SK-N-SH (cell line): ENCODE measurements at regions not wholly inside any gene's neighbourhood (a gene's known extent, or its start where the extent isn't known, plus 50 kb on each side); places are given as distances from the start of the nearest gene placed in this dataset.

ENCODE experiments used
- CTCF ChIA-PET: fragments of 300-600, 350-600 bp; formaldehyde crosslinking; extraction: SDS; loops from one replicate; lab custom pipeline; 2021; lab: Yijun Ruan, JAX
- POLR2A ChIA-PET: fragments of 350-600 bp; sonication (Branson Sonifier 250); formaldehyde crosslinking; extraction: SDS; loops from one replicate; lab custom pipeline; 2020; ENCODE audit warnings: antibody characterized with exemption, inconsistent platforms; lab: Yijun Ruan, JAX
- DNase-seq: peaks from one replicate; pipeline ENCODE4 v3.0.0; 2012
- H2AFZ ChIP-seq: fragments of 200-600 bp; sonication (generic); 2 replicates; pipeline ENCODE4 v1.8.1; 2016; ENCODE audit warnings: antibody characterized with exemption, mild to moderate bottlenecking, low read depth
- H3F3A ChIP-seq: fragments of 200-600 bp; sonication (generic); replicated peaks from 2 replicates; pipeline ENCODE3; 2016; ENCODE audit warnings: antibody characterized with exemption, mild to moderate bottlenecking; ENCODE audit not compliant: insufficient read depth
- H3K27ac ChIP-seq, 2 experiments: fragments of 200-500 bp in 1 of 2; fragments of 200-600 bp in 1 of 2; sonication (Bioruptor generic) in 1 of 2; sonication (generic), shearing (Covaris generic) in 1 of 2; 2 replicates each; pipeline versions ENCODE4 v1.5.1 to v1.6.1; 2014 to 2016; ENCODE audit warnings: low read depth in 2 of 2, inconsistent platforms in 1 of 2, low read length in 1 of 2, mild to moderate bottlenecking in 1 of 2, mixed read lengths in 1 of 2
- H3K27me3 ChIP-seq: fragments of 200-600 bp; sonication (generic), shearing (Covaris generic); 2 replicates; pipeline ENCODE4 v1.6.1; 2016; ENCODE audit warnings: mixed run types; ENCODE audit not compliant: insufficient read depth
- H3K36me3 ChIP-seq, 2 experiments: fragments of 200-500 bp in 1 of 2; fragments of 200-600 bp in 1 of 2; sonication (Bioruptor generic) in 1 of 2; sonication (generic) in 1 of 2; replicated peaks in 1 of 2; 2 replicates each; pipeline versions ENCODE3 to v1.5.1; 2014 to 2016; ENCODE audit warnings: low read length in 1 of 2, mild to moderate bottlenecking in 1 of 2; ENCODE audit not compliant: insufficient read depth in 2 of 2, control insufficient read depth in 1 of 2
- H3K4me1 ChIP-seq, 2 experiments: fragments of 200-500 bp in 1 of 2; fragments of 200-600 bp in 1 of 2; sonication (Bioruptor generic) in 1 of 2; sonication (generic), shearing (Covaris generic) in 1 of 2; 2 replicates each; pipeline versions ENCODE4 v1.5.1 to v1.6.1; 2014 to 2016; ENCODE audit warnings: low read depth in 1 of 2, low read length in 1 of 2, mixed run types in 1 of 2; ENCODE audit not compliant: insufficient read depth in 2 of 2, control insufficient read depth in 1 of 2
- H3K4me2 ChIP-seq: fragments of 200-600 bp; sonication (generic), shearing (Covaris generic); 2 replicates; pipeline ENCODE4 v1.6.1; 2017; ENCODE audit warnings: mixed run types
- H3K4me3 ChIP-seq, 2 experiments: fragments of 200-500 bp in 1 of 2; fragments of 200-600 bp in 1 of 2; sonication (Bioruptor generic) in 1 of 2; sonication (generic), shearing (Covaris generic) in 1 of 2; 2 replicates each; pipeline versions ENCODE4 v1.5.1 to v1.8.1; 2014 to 2016; ENCODE audit warnings: low read depth in 2 of 2, inconsistent platforms in 1 of 2, low read length in 1 of 2, mild to moderate bottlenecking in 1 of 2, mixed read lengths in 1 of 2, moderate library complexity in 1 of 2
- H3K79me2 ChIP-seq: fragments of 200-600 bp; sonication (generic); 2 replicates; pipeline ENCODE4 v1.8.1; 2017; ENCODE audit warnings: mild to moderate bottlenecking; ENCODE audit not compliant: insufficient read depth
- H3K9ac ChIP-seq: fragments of 200-600 bp; sonication (generic); 2 replicates; pipeline ENCODE4 v1.6.1; 2017; ENCODE audit warnings: mixed run types
- H3K9me2 ChIP-seq: fragments of 200-600 bp; sonication (generic); 2 replicates; pipeline ENCODE4 v1.6.1; 2017; ENCODE audit warnings: mixed run types
- H3K9me3 ChIP-seq: fragments of 200-600 bp; sonication (generic); 2 replicates; pipeline ENCODE4 v1.6.1; 2017; ENCODE audit warnings: mixed run types, mild to moderate bottlenecking, moderate library complexity
- H4K20me1 ChIP-seq: fragments of 200-600 bp; sonication (generic); 2 replicates; pipeline ENCODE4 v1.6.1; 2017; ENCODE audit warnings: mild to moderate bottlenecking, mixed run types; ENCODE audit not compliant: insufficient read depth
- FOXJ3 ChIP-seq: sonication (generic); formaldehyde crosslinking; IDR thresholded peaks from 2 replicates; pipeline ENCODE4 v1.5.1; 2020; ENCODE audit warnings: mild to moderate bottlenecking, missing genetic modification reagents
- FOXM1 ChIP-seq: IDR thresholded peaks from 2 replicates; pipeline ENCODE4 v1.4.0; 2012; ENCODE audit warnings: low read depth, mild to moderate bottlenecking
- NFIC ChIP-seq: IDR thresholded peaks from 2 replicates; pipeline ENCODE4 v1.4.0; 2012; ENCODE audit warnings: borderline replicate concordance
- RAD21 ChIP-seq: IDR thresholded peaks from 2 replicates; pipeline ENCODE4 v1.6.1; 2012; ENCODE audit warnings: mild to moderate bottlenecking, low read length
- RCOR1 ChIP-seq: fragments of 150-350 bp; IDR thresholded peaks from 2 replicates; pipeline ENCODE4 v1.6.1; 2017; ENCODE audit warnings: antibody characterized with exemption, low read length
- RXRA ChIP-seq: IDR thresholded peaks from 2 replicates; pipeline ENCODE4 v1.4.0; 2012; ENCODE audit warnings: low read depth, mild to moderate bottlenecking, borderline replicate concordance
- SMC3 ChIP-seq: IDR thresholded peaks from 2 replicates; pipeline ENCODE4 v1.6.1; 2012; ENCODE audit warnings: low read depth, low read length, improper control_type of control experiment
- TCF12 ChIP-seq: IDR thresholded peaks from 2 replicates; pipeline ENCODE4 v1.4.0; 2012
- YY1 ChIP-seq: IDR thresholded peaks from 2 replicates; pipeline ENCODE4 v1.4.0; 2012; ENCODE audit warnings: low read depth, mild to moderate bottlenecking
- WGBS: methylation state at CpG from one replicate; pipeline ENCODE4 v1.1.6; 2017; ENCODE audit warnings: low lambda C conversion rate; 5-methylcytosine and 5-hydroxymethylcytosine counted together
- TF ChIP-seq, protein P1 (sequence below): IDR thresholded peaks from 2 replicates; pipeline ENCODE4; 2012

GRCh38 chr14:33871394-33871793, 79.5 kb downstream of the EGLN3 start:
- H3K27me3 ChIP-seq = no peaks in the 10 kb centered on the region
- H3K27ac ChIP-seq = no peak overlapping the region
- no peaks in the 10 kb centered on the region for H4K20me1 ChIP-seq
- H3K9me2 ChIP-seq = no peaks in the 10 kb centered on the region
- CTCF ChIA-PET = no interaction called here
- no peak overlapping the region for H3K4me3 ChIP-seq
- no peaks in the 10 kb centered on the region for H3F3A ChIP-seq
- WGBS = 41% methylated on average over 3 of the region's 3 CpGs
- no peaks in the 10 kb centered on the region for H3K4me1 ChIP-seq
- no peak overlapping the region for H3K9ac ChIP-seq
- H3K9me3 ChIP-seq = no peaks in the 10 kb centered on the region
- POLR2A ChIA-PET = no interaction called here
- H3K79me2 ChIP-seq = no peaks in the 10 kb centered on the region
- H2AFZ ChIP-seq = no peak overlapping the region
- TF ChIP-seq FOXJ3 (CRISPR knock-in tag) (no peak), FOXM1 (no peak)
- no peak for DNase-seq
- no peaks in the 10 kb centered on the region for H3K36me3 ChIP-seq
- H3K4me2 ChIP-seq = no peak overlapping the region

DNA sequence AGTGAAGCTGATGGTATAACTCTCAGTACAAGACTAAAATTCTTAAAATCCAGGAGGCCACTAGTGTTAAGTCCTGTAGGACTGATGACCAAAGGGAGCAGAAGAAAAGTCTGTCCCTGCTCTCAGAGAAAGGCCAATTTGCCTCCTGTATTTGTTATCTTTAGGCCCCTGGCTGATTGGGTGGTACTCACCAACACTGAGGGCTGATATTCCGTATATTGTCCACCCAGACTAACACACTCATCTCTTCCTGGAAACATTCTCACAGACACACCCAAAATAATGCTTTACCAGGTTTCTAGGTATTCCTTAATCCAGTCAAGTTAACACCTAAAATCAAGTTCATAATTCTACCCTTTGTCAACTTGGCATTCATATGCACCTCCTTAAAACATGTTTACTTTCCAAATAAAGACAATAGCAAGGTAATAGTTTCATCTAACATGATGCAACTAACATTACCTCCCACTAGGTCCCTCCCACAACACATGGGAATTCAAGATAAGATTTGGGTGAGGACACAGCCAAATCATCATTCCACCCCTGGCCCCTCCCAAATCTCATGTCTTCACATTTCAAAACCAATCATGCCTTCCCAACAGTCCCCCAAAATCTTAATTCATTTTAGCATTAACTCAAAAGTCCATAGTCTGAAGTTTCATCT, 84.3 kb downstream of the EGLN3 start:
- Histone ChIP-seq H3K9me2 (no peaks in the 10 kb centered on the region), H3K4me1 (no peaks in the 10 kb centered on the region; a peak in 1 of 4 replicates), H3K27ac (no peak overlapping the region), H3K4me3 (no peak overlapping the region), H3K9ac (no peak overlapping the region), H3K79me2 (no peaks in the 10 kb centered on the region), H3K9me3 (no peaks in the 10 kb centered on the region), H3K4me2 (no peak overlapping the region), H3K36me3 (no peaks in the 10 kb centered on the region), H4K20me1 (no peaks in the 10 kb centered on the region), H3K27me3 (no peaks in the 10 kb centered on the region), H3F3A (no peaks in the 10 kb centered on the region), H2AFZ (no peak overlapping the region)
- TF ChIP-seq SMC3 (no peak), NFIC (no peak), RCOR1 (no peak), RXRA (no peak), TCF12 (no peak), RAD21 (no peak)
- TF ChIP-seq, protein P1, sequence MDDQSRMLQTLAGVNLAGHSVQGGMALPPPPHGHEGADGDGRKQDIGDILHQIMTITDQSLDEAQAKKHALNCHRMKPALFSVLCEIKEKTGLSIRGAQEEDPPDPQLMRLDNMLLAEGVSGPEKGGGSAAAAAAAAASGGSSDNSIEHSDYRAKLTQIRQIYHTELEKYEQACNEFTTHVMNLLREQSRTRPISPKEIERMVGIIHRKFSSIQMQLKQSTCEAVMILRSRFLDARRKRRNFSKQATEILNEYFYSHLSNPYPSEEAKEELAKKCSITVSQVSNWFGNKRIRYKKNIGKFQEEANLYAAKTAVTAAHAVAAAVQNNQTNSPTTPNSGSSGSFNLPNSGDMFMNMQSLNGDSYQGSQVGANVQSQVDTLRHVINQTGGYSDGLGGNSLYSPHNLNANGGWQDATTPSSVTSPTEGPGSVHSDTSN = no peak
- 78% methylated on average over 1 of the region's 1 CpG for WGBS
- POLR2A ChIA-PET = no interaction called here
- CTCF ChIA-PET = interaction anchor here (0.6 kb wide), 1 partner anchor 42 kb away, joined by 3 read pairs; no protein-coding TSS in a partner anchor
- DNase-seq = no peak

DNA sequence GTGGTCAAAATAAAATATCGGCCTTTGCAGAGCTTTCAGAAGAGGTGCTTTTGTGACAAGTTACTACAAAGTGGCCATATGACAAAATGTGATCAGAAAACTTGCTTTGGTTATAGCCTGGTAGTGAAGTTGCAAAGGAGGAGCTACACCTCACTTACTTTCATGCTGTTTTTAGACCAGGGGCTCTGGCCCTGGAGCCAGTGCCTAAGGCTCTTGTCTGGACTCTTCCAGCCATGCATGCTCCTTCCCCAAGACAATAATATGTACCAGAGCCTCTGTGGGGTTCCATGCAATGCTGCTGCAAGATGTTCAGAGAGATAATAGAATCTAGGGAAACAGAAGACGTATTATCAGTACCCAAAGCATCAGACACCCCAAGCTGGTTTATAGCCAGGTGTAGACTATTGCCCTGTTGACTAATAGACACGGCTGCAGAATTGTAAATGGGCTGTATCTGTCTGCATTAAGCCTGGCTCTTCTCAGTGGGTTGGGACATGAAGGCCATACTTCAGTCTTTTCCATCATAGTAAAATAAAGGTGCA, 88.5 kb downstream of the EGLN3 start:
- no peaks in the 10 kb centered on the region for H3K79me2 ChIP-seq
- H3K27me3 ChIP-seq = peaks cover 6% of the 10 kb centered on the region; the same call in 1 of the 2 replicates
- DNase-seq = no peak
- no peaks in the 10 kb centered on the region for H3K9me2 ChIP-seq
- ChIA-PET CTCF (no interaction called here), POLR2A (no interaction called here)
- H3K4me3 ChIP-seq = no peak overlapping the region
- H3K27ac ChIP-seq = no peak overlapping the region
- H3K36me3 ChIP-seq = no peaks in the 10 kb centered on the region
- H3K4me2 ChIP-seq = no peak overlapping the region
- no peaks in the 10 kb centered on the region for H3K9me3 ChIP-seq
- WGBS = 43% methylated on average over 3 of the region's 3 CpGs
- no peaks in the 10 kb centered on the region; a peak in 1 of 4 replicates for H3K4me1 ChIP-seq
- H4K20me1 ChIP-seq = no peaks in the 10 kb centered on the region
- no peak overlapping the region for H2AFZ ChIP-seq
- H3F3A ChIP-seq = no peaks in the 10 kb centered on the region
- no peak overlapping the region for H3K9ac ChIP-seq
- no peak for TF ChIP-seq YY1
- TF ChIP-seq SMC3 = no peak
